ENCODE measurements at regions not wholly inside any gene's neighbourhood (a gene's known extent, or its start where the extent isn't known, plus 50 kb on each side); places are given as distances from the start of the nearest gene placed in this dataset.

GRCh38 chr12:83826112-83826511 lies 1086.5 kb downstream of the SLC6A15 start:
- TF ChIP-seq CTCF (IDR thresholded peaks at IDR 0.05; ENCODE audit: unreplicated experiment), result peak; percentile 60
- Mint-ChIP-seq H3K36me3 (ENCODE audit: insufficient read depth) (no peaks in the 10 kb centered on the region), H3K27me3 (no peaks in the 10 kb centered on the region), H3K27ac (no peak overlapping the region), H3K4me3 (ENCODE audit: low read depth) (no peak overlapping the region), H3K9me3 (ENCODE audit: low read depth) (peaks cover 10% of the 10 kb centered on the region), H3K4me1 (ENCODE audit: low read depth) (peaks cover 7% of the 10 kb centered on the region)
- DNase-seq (ENCODE audit: low spot score, unreplicated experiment), result no peak

GRCh38 chr12:83823386-83824045 lies 1089.1 kb downstream of the SLC6A15 start:
- Mint-ChIP-seq H3K27ac (no peak overlapping the region), H3K4me3 (ENCODE audit: low read depth) (no peak overlapping the region), H3K27me3 (no peaks in the 10 kb centered on the region), H3K9me3 (ENCODE audit: low read depth) (peaks cover 8% of the 10 kb centered on the region), H3K4me1 (ENCODE audit: low read depth) (peaks cover 9% of the 10 kb centered on the region), H3K36me3 (ENCODE audit: insufficient read depth) (no peaks in the 10 kb centered on the region)
- TF ChIP-seq CTCF (IDR thresholded peaks at IDR 0.05; ENCODE audit: unreplicated experiment), result peak; percentile 56
- DNase-seq (ENCODE audit: low spot score, unreplicated experiment), result peak; percentile 23

- Mint-ChIP-seq H3K36me3 (ENCODE audit: insufficient read depth) (no peaks in the 10 kb centered on the region), H3K27me3 (no peaks in the 10 kb centered on the region), H3K4me1 (ENCODE audit: low read depth) (peaks cover 9% of the 10 kb centered on the region), H3K9me3 (ENCODE audit: low read depth) (peaks cover 8% of the 10 kb centered on the region), H3K27ac (no peak overlapping the region), H3K4me3 (ENCODE audit: low read depth) (no peak overlapping the region)
- no peak for DNase-seq (ENCODE audit: low spot score, unreplicated experiment)
- no peak for TF ChIP-seq CTCF (IDR thresholded peaks at IDR 0.05; ENCODE audit: unreplicated experiment)
Measured at GRCh38 chr12:83821967-83822366, 1090.6 kb downstream of the SLC6A15 start.

GRCh38 chr12:83818881-83819280 lies 1093.7 kb downstream of the SLC6A15 start:
- Mint-ChIP-seq H3K4me1 (ENCODE audit: low read depth) (peaks cover 7% of the 10 kb centered on the region), H3K36me3 (ENCODE audit: insufficient read depth) (no peaks in the 10 kb centered on the region), H3K4me3 (ENCODE audit: low read depth) (no peak overlapping the region), H3K27ac (no peak overlapping the region), H3K9me3 (ENCODE audit: low read depth) (peaks cover 3% of the 10 kb centered on the region), H3K27me3 (no peaks in the 10 kb centered on the region)
- DNase-seq (ENCODE audit: low spot score, unreplicated experiment), result no peak
- no peak for TF ChIP-seq CTCF (IDR thresholded peaks at IDR 0.05; ENCODE audit: unreplicated experiment)

- H3K9me3 Mint-ChIP-seq (ENCODE audit: low read depth), result no peaks in the 10 kb centered on the region
- TF ChIP-seq CTCF (IDR thresholded peaks at IDR 0.05; ENCODE audit: unreplicated experiment), result no peak
- H3K27ac Mint-ChIP-seq, result no peak overlapping the region
- no peak overlapping the region for H3K4me3 Mint-ChIP-seq (ENCODE audit: low read depth)
- no peaks in the 10 kb centered on the region for H3K36me3 Mint-ChIP-seq (ENCODE audit: insufficient read depth)
- H3K4me1 Mint-ChIP-seq (ENCODE audit: low read depth), result peaks cover 5% of the 10 kb centered on the region
- DNase-seq (ENCODE audit: low spot score, unreplicated experiment), result no peak
- H3K27me3 Mint-ChIP-seq, result no peaks in the 10 kb centered on the region
Measured at GRCh38 chr12:83817730-83818129, 1094.9 kb downstream of the SLC6A15 start.

Measured in progenitor cell of endocrine pancreas (in vitro differentiated cells).